ENCODE measurements at regions not wholly inside any gene's neighbourhood (a gene's known extent, or its start where the extent isn't known, plus 50 kb on each side); places are given as distances from the start of the nearest gene placed in this dataset.

- TF ChIP-seq MAX (IDR thresholded peaks at IDR 0.05), result no peak
- TF ChIP-seq CTCF (IDR thresholded peaks at IDR 0.05; ENCODE audit: control extremely low read depth in 1 of 3, insufficient read depth in 1 of 3, low read depth in 1 of 3, low read length in 3 of 3), result no peak
- TF ChIP-seq POLR2AphosphoS5 (IDR thresholded peaks at IDR 0.05; ENCODE audit: low read depth, low read length), result no peak
These were observed 1201.0 kb upstream of the SORCS1 start for GRCh38 chr10:108365541-108365940.
